GM12891 (cell line): ENCODE measurements at regions not wholly inside any gene's neighbourhood (a gene's known extent, or its start where the extent isn't known, plus 50 kb on each side); places are given as distances from the start of the nearest gene placed in this dataset.

ENCODE experiments used
- POLR2A ChIP-seq: IDR thresholded peaks from 2 replicates; pipeline ENCODE4 v1.6.1; 2011; ENCODE audit warnings: low read depth, low read length, control low read depth
- POLR2AphosphoS5 ChIP-seq: IDR thresholded peaks from 2 replicates; pipeline ENCODE4 v1.6.1; 2011; ENCODE audit warnings: low read depth, low read length, control low read depth
- POU2F2 ChIP-seq: IDR thresholded peaks from 2 replicates; pipeline ENCODE4 v1.6.1; 2011; ENCODE audit warnings: low read depth, mild to moderate bottlenecking, control low read depth, low read length, moderate library complexity

DNA sequence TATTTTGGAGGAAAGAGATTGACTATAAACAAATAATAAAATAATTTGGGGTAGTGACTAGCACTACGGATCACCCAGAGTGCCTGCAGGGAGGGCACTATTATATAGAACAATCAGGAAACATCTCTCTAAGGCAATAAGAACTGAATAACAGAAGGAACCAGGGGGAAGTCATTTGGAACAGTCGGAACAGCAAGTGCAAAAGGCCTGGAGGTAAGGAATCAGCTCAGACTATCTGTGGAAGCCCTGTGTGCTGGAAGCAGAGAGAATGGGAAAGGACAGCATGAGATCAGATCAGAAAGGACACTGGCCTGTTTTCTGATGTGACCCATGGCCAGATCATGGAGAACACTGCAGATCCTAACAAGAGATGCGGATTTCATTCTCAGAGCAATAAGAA is 357.6 kb downstream of the EFNA5 start:
- TF ChIP-seq POLR2A: no peak
- no peak for TF ChIP-seq POU2F2
- TF ChIP-seq POLR2AphosphoS5: no peak
